HEK293 (cell line): ENCODE measurements at regions not wholly inside any gene's neighbourhood (a gene's known extent, or its start where the extent isn't known, plus 50 kb on each side); places are given as distances from the start of the nearest gene placed in this dataset.

Experiments used
- CTCF ChIA-PET: fragments of 350-600 bp; formaldehyde crosslinking; extraction: SDS; loops from one replicate; lab custom pipeline; 2021; ENCODE audit warnings: antibody characterized with exemption; lab: Yijun Ruan, JAX
- POLR2A ChIA-PET: fragments of 300-600 bp; formaldehyde crosslinking; extraction: SDS; loops from one replicate; lab custom pipeline; 2020; ENCODE audit warnings: antibody characterized with exemption, inconsistent platforms; lab: Yijun Ruan, JAX
- H3K27ac ChIP-seq: fragments of 200-500 bp; sonication (Bioruptor generic); 2 replicates; pipeline ENCODE4 v1.5.1; 2014; ENCODE audit warnings: low read depth, low read length, control low read depth, inconsistent platforms; ENCODE audit errors: extremely low read depth
- H3K36me3 ChIP-seq, 2 experiments: fragments of 200-500 bp in 1 of 2; sonication (Bioruptor generic) in 1 of 2; 1 replicate in 1 of 2; 2 replicates in 1 of 2; pipeline ENCODE4 v1.5.1; 2014 to 2017; ENCODE audit warnings: inconsistent platforms in 2 of 2, low read length in 2 of 2; ENCODE audit not compliant: control insufficient read depth in 2 of 2, insufficient read depth in 1 of 2
- H3K4me1 ChIP-seq: fragments of 200-500 bp; sonication (Bioruptor generic); 2 replicates; pipeline ENCODE4 v1.5.1; 2014; ENCODE audit warnings: mild to moderate bottlenecking, low read length, inconsistent platforms; ENCODE audit not compliant: control insufficient read depth, insufficient read depth
- H3K4me3 ChIP-seq: 2 replicates; pipeline ENCODE4 v1.5.1; 2011; ENCODE audit warnings: low read depth, mild to moderate bottlenecking, control low read depth, low read length, moderate library complexity
- H3K9me3 ChIP-seq: fragments of 200-500 bp; sonication (Bioruptor generic); 2 replicates; pipeline ENCODE4 v1.5.1; 2014; ENCODE audit warnings: low read depth, low read length, inconsistent platforms; ENCODE audit not compliant: control insufficient read depth, insufficient read depth
- ELK4 ChIP-seq: IDR thresholded peaks from 2 replicates; pipeline ENCODE4 v1.6.1; 2011; ENCODE audit warnings: mild to moderate bottlenecking, low read depth, low read length, borderline replicate concordance
- HOXA7 ChIP-seq: sonication (generic); formaldehyde crosslinking; IDR thresholded peaks from 2 replicates; pipeline ENCODE4 v1.8.1; 2022; ENCODE audit warnings: missing genetic modification reagents, borderline replicate concordance
- OVOL3 ChIP-seq: fragments of 450-650 bp; formaldehyde crosslinking; IDR thresholded peaks from 2 replicates; pipeline ENCODE4 v1.5.1; 2016; ENCODE audit warnings: missing biosample characterization, missing genetic modification characterization
- SP3 ChIP-seq: fragments of 450-650 bp; formaldehyde crosslinking; IDR thresholded peaks from 2 replicates; pipeline ENCODE4 v1.5.1; 2016; ENCODE audit warnings: missing biosample characterization, missing genetic modification characterization
- ZBTB11 ChIP-seq: fragments of 450-650 bp; formaldehyde crosslinking; conservative IDR thresholded peaks from 2 replicates; pipeline ENCODE4 v1.5.1; 2016; ENCODE audit warnings: low read depth, missing biosample characterization, missing genetic modification characterization
- ZBTB48 ChIP-seq: fragments of 450-650 bp; formaldehyde crosslinking; IDR thresholded peaks from 2 replicates; pipeline ENCODE4 v1.5.1; 2016; ENCODE audit warnings: missing biosample characterization, missing genetic modification characterization
- ZBTB6 ChIP-seq: fragments of 450-650 bp; formaldehyde crosslinking; IDR thresholded peaks from 2 replicates; pipeline ENCODE4 v1.5.1; 2017; ENCODE audit warnings: missing biosample characterization, missing genetic modification characterization
- ZFP41 ChIP-seq: fragments of 450-650 bp; formaldehyde crosslinking; IDR thresholded peaks from 2 replicates; pipeline ENCODE4 v1.5.1; 2016; ENCODE audit warnings: missing biosample characterization, missing genetic modification characterization, borderline replicate concordance
- ZNF10 ChIP-seq: fragments of 450-650 bp; formaldehyde crosslinking; IDR thresholded peaks from 2 replicates; pipeline ENCODE4 v1.5.1; 2017; ENCODE audit warnings: missing biosample characterization, missing genetic modification characterization
- ZNF132 ChIP-seq: fragments of 450-650 bp; formaldehyde crosslinking; IDR thresholded peaks from 2 replicates; pipeline ENCODE4 v1.5.1; 2017; ENCODE audit warnings: missing biosample characterization, missing genetic modification characterization, borderline replicate concordance
- ZNF140 ChIP-seq: fragments of 450-650 bp; formaldehyde crosslinking; IDR thresholded peaks from 2 replicates; pipeline ENCODE4 v1.5.1; 2016; ENCODE audit warnings: missing biosample characterization, missing genetic modification characterization
- ZNF155 ChIP-seq: fragments of 450-650 bp; formaldehyde crosslinking; IDR thresholded peaks from 2 replicates; pipeline ENCODE4 v1.5.1; 2016; ENCODE audit warnings: missing biosample characterization, missing genetic modification characterization
- ZNF202 ChIP-seq: fragments of 450-650 bp; formaldehyde crosslinking; IDR thresholded peaks from 2 replicates; pipeline ENCODE4 v1.5.1; 2016; ENCODE audit warnings: missing biosample characterization, missing genetic modification characterization, borderline replicate concordance
- ZNF426 ChIP-seq: fragments of 450-650 bp; formaldehyde crosslinking; IDR thresholded peaks from 2 replicates; pipeline ENCODE4 v1.5.1; 2017; ENCODE audit warnings: missing biosample characterization, missing genetic modification characterization, mild to moderate bottlenecking, inconsistent platforms, moderate library complexity
- ZNF433 ChIP-seq: fragments of 450-650 bp; formaldehyde crosslinking; IDR thresholded peaks from 2 replicates; pipeline ENCODE4 v1.5.1; 2016; ENCODE audit warnings: missing biosample characterization, missing genetic modification characterization, low read depth
- ZNF518A ChIP-seq: fragments of 450-650 bp; formaldehyde crosslinking; conservative IDR thresholded peaks from 2 replicates; pipeline ENCODE4 v1.5.1; 2016; ENCODE audit warnings: low read depth, missing biosample characterization, missing genetic modification characterization
- ZNF560 ChIP-seq: fragments of 450-650 bp; formaldehyde crosslinking; IDR thresholded peaks from 2 replicates; pipeline ENCODE4 v1.5.1; 2017; ENCODE audit warnings: missing biosample characterization, missing genetic modification characterization, borderline replicate concordance
- ZNF571 ChIP-seq: fragments of 450-650 bp; formaldehyde crosslinking; IDR thresholded peaks from 2 replicates; pipeline ENCODE4 v1.5.0; 2017; ENCODE audit warnings: missing biosample characterization, missing genetic modification characterization
- ZNF664 ChIP-seq: fragments of 450-650 bp; formaldehyde crosslinking; IDR thresholded peaks from 2 replicates; pipeline ENCODE4 v1.5.1; 2016; ENCODE audit warnings: missing biosample characterization, missing genetic modification characterization
- ZNF677 ChIP-seq: fragments of 450-650 bp; IDR thresholded peaks from 2 replicates; pipeline ENCODE4 v1.5.0; 2018; ENCODE audit warnings: missing biosample characterization, mild to moderate bottlenecking, missing genetic modification characterization, moderate library complexity
- ZSCAN4 ChIP-seq: fragments of 450-650 bp; formaldehyde crosslinking; IDR thresholded peaks from 2 replicates; pipeline ENCODE4 v1.5.1; 2017; ENCODE audit warnings: missing biosample characterization, missing genetic modification characterization

- peak; percentile 88 for TF ChIP-seq ZNF518A (tag by site-specific recombination)
- TF ChIP-seq, all 188 proteins: peak for 24; not testable (repeated sequence) for 164
Measured at GRCh38 chrX:83164063-83164462, 344.0 kb upstream of the POU3F4 start (continued).

GRCh38 chrX:83169683-83170082 lies 338.4 kb upstream of the POU3F4 start:
- Histone ChIP-seq H3K4me3 (no peak overlapping the region), H3K27ac (no peak overlapping the region), H3K4me1 (no peaks in the 10 kb centered on the region), H3K36me3 (no peaks in the 10 kb centered on the region), H3K9me3 (no peaks in the 10 kb centered on the region; the same call in 1 of the 2 replicates)
- ChIA-PET CTCF (no interaction called here), POLR2A (no interaction called here)
- TF ChIP-seq ZNF155 (tag by site-specific recombination) = no peak
- TF ChIP-seq SP3 (tag by site-specific recombination) = no peak
- no peak for TF ChIP-seq ZSCAN4 (tag by site-specific recombination)
- TF ChIP-seq ZNF677 (tag by site-specific recombination) = no peak
- TF ChIP-seq ZNF132 (tag by site-specific recombination) = no peak
- TF ChIP-seq ZNF426 (tag by site-specific recombination) = peak; percentile 58
- TF ChIP-seq ZNF560 (tag by site-specific recombination) = 0 out of 2 replicates have a peak, but pooled peaks have one; percentile 16
- no peak for TF ChIP-seq ZBTB48
- no peak for TF ChIP-seq ZBTB6 (tag by site-specific recombination)
- TF ChIP-seq ZNF433 (tag by site-specific recombination) = peak; percentile 70; the same call in 1 of the 2 replicates
- peak; percentile 61 for TF ChIP-seq ZBTB11 (tag by site-specific recombination)
- no peak for TF ChIP-seq HOXA7 (CRISPR knock-in tag)
- TF ChIP-seq ZNF140 = peak; percentile 76
- no peak for TF ChIP-seq ZNF10 (tag by site-specific recombination)
- 0 out of 2 replicates have a peak, but pooled peaks have one; percentile 38 for TF ChIP-seq ZNF664
- TF ChIP-seq ELK4 = no peak
- no peak for TF ChIP-seq ZFP41
- peak; percentile 73; the same call in 1 of the 2 replicates for TF ChIP-seq ZNF202 (tag by site-specific recombination)
- no peak for TF ChIP-seq OVOL3 (tag by site-specific recombination)
- TF ChIP-seq ZNF571 (tag by site-specific recombination) = no peak
